ENCODE measurements at regions not wholly inside any gene's neighbourhood (a gene's known extent, or its start where the extent isn't known, plus 50 kb on each side); places are given as distances from the start of the nearest gene placed in this dataset.

GRCh38 chr4:110915301-110915700 lies 292.4 kb upstream of the PITX2 start:
- CTCF ChIA-PET = no interaction called here
- Histone ChIP-seq H3K4me2 (no peak overlapping the region), H3K4me3 (no peak overlapping the region), H3K4me1 (no peaks in the 10 kb centered on the region), H3K9me3 (no peaks in the 10 kb centered on the region), H3K27ac (no peak overlapping the region)
- 21% methylated on average over 3 of the region's 3 CpGs for whole genome bisulfite sequencing (ENCODE audit: missing lambda C conversion rate)
- TF ChIP-seq HOXB5 (CRISPR knock-in tag; IDR thresholded peaks at IDR 0.05) (no peak), CTCF (IDR thresholded peaks at IDR 0.05) (no peak), FOXS1 (CRISPR knock-in tag; IDR thresholded peaks at IDR 0.05) (no peak), USF2 (IDR thresholded peaks at IDR 0.05) (no peak), E2F6 (IDR thresholded peaks at IDR 0.05; ENCODE audit: borderline replicate concordance, low read depth) (no peak), FOSL2 (IDR thresholded peaks at IDR 0.05) (no peak), FOSL2 (CRISPR knock-in tag; IDR thresholded peaks at IDR 0.05) (no peak), BCL3 (IDR thresholded peaks at IDR 0.05) (no peak), HDAC2 (IDR thresholded peaks at IDR 0.05) (no peak), HMGXB4 (CRISPR knock-in tag; IDR thresholded peaks at IDR 0.05; ENCODE audit: borderline replicate concordance) (no peak), HEYL (CRISPR knock-in tag; IDR thresholded peaks at IDR 0.05) (no peak)
- ATAC-seq (no peak), DNase-seq (ENCODE audit: low read depth in 1 of 2, low spot score in 1 of 2) (no peak), FAIRE-seq (no peak)
- POLR2A ChIA-PET = no interaction called here

GRCh38 chr4:110916505-110916904 lies 293.6 kb upstream of the PITX2 start:
- ATAC-seq (no peak), FAIRE-seq (no peak), DNase-seq (ENCODE audit: low read depth in 1 of 2, low spot score in 1 of 2) (no peak)
- H3K4me2 ChIP-seq = no peak overlapping the region
- no peak overlapping the region for H3K27ac ChIP-seq
- 15% methylated on average over 2 of the region's 2 CpGs for whole genome bisulfite sequencing (ENCODE audit: missing lambda C conversion rate)
- CTCF ChIA-PET = no interaction called here
- POLR2A ChIA-PET = no interaction called here
- TF ChIP-seq CEBPB (IDR thresholded peaks at IDR 0.05) = no peak
- TF ChIP-seq SMC3 (IDR thresholded peaks at IDR 0.05) = no peak
- no peaks in the 10 kb centered on the region for H3K4me1 ChIP-seq
- H3K9me3 ChIP-seq = no peaks in the 10 kb centered on the region
- H3K4me3 ChIP-seq = no peak overlapping the region

GRCh38 chr4:110917835-110918234 lies 295.0 kb upstream of the PITX2 start:
- CTCF ChIA-PET = no interaction called here
- ATAC-seq (no peak), FAIRE-seq (no peak), DNase-seq (ENCODE audit: low read depth in 1 of 2, low spot score in 1 of 2) (no peak)
- POLR2A ChIA-PET = no interaction called here
- no peak overlapping the region for H3K4me2 ChIP-seq
- no peak for TF ChIP-seq PBX3 (IDR thresholded peaks at IDR 0.05)
- no peak for TF ChIP-seq E2F6 (IDR thresholded peaks at IDR 0.05; ENCODE audit: borderline replicate concordance, low read depth)
- no peak for TF ChIP-seq MAX (IDR thresholded peaks at IDR 0.05)
- no peak for TF ChIP-seq CHD4 (IDR thresholded peaks at IDR 0.05; ENCODE audit: borderline replicate concordance)
- no peak for TF ChIP-seq JUNB (IDR thresholded peaks at IDR 0.05)
- TF ChIP-seq FOXS1 (CRISPR knock-in tag; IDR thresholded peaks at IDR 0.05) = no peak
- no peak for TF ChIP-seq HOXB5 (CRISPR knock-in tag; IDR thresholded peaks at IDR 0.05)
- H3K27ac ChIP-seq = no peak overlapping the region
- no peak overlapping the region for H3K4me3 ChIP-seq
- no peaks in the 10 kb centered on the region for H3K4me1 ChIP-seq
- H3K9me3 ChIP-seq = no peaks in the 10 kb centered on the region
- whole genome bisulfite sequencing (ENCODE audit: missing lambda C conversion rate) = 5% methylated on average over 1 of the region's 1 CpG
